Gastroesophageal sphincter (tissue), 4 donors: ENCODE measurements at regions not wholly inside any gene's neighbourhood (a gene's known extent, or its start where the extent isn't known, plus 50 kb on each side); places are given as distances from the start of the nearest gene placed in this dataset.
"Not testable (repeated sequence)": the region's sequence is repeated elsewhere in the genome, so short reads cannot be mapped to it uniquely, and the experiment has no call there.

Source experiments
- ATAC-seq: fragments of 150-250 bp; one replicate; pipeline ENCODE4 v1.9.1; 2016; ENCODE audit warnings: mild to moderate bottlenecking, moderate library complexity
- H3K27ac ChIP-seq, 4 donors: fragments of 200-600 bp; sonication (generic) in 3 of 4; 1 replicate in 3 of 4; 2 replicates in 1 of 4; pipeline ENCODE4 v1.5.1; 2016 to 2019
- H3K27me3 ChIP-seq: fragments of 200-600 bp; sonication (generic); one replicate; pipeline ENCODE4 v1.5.1; 2019
- H3K36me3 ChIP-seq, 2 donors: fragments of 200-600 bp; sonication (generic); one replicate each; pipeline ENCODE4 v1.5.1; 2019; ENCODE audit warnings: control low read depth in 1 of 2
- H3K4me1 ChIP-seq, 3 donors: fragments of 200-600 bp; sonication (generic); 1 replicate in 2 of 3; 2 replicates in 1 of 3; pipeline ENCODE4 v1.5.1; 2016 to 2019; ENCODE audit warnings: control low read depth in 2 of 3
- H3K4me3 ChIP-seq, 2 donors: fragments of 200-600 bp; sonication (generic); one replicate each; pipeline ENCODE4 v1.5.1; 2019; ENCODE audit warnings: mild to moderate bottlenecking in 1 of 2, moderate library complexity in 1 of 2
- H3K9me3 ChIP-seq, 3 donors: fragments of 200-600 bp; sonication (generic); one replicate each; pipeline ENCODE4 v1.5.1; 2017 to 2019; ENCODE audit warnings: control low read depth in 2 of 3
- CTCF ChIP-seq, 4 experiments: fragments of 200-600 bp in 2 of 4; fragments of 450-650 bp in 2 of 4; sonication (generic) in 1 of 4; IDR thresholded peaks; one replicate each; pipeline ENCODE4 v1.5.1; 2017 to 2019; ENCODE audit warnings: antibody characterized with exemption in 4 of 4, mild to moderate bottlenecking in 2 of 4, moderate library complexity in 2 of 4
- EP300 ChIP-seq: sonication (generic); formaldehyde crosslinking; IDR thresholded peaks from one replicate; pipeline ENCODE4 v1.6.1; 2017; ENCODE audit warnings: antibody characterized with exemption, mild to moderate bottlenecking
- POLR2A ChIP-seq, 2 donors: fragments of 450-650 bp; IDR thresholded peaks; one replicate each; pipeline ENCODE4 v1.6.1; 2017; ENCODE audit warnings: antibody characterized with exemption in 2 of 2, mild to moderate bottlenecking in 2 of 2, moderate library complexity in 1 of 2
- POLR2AphosphoS5 ChIP-seq: sonication (generic); formaldehyde crosslinking; IDR thresholded peaks from one replicate; pipeline ENCODE4 v1.6.1; 2017; ENCODE audit warnings: antibody characterized with exemption
- WGBS, 2 donors: methylation state at CpG; one replicate each; pipeline ENCODE4 v1.1.5; 2018; ENCODE audit warnings: low coverage in 1 of 2; 5-methylcytosine and 5-hydroxymethylcytosine counted together

GRCh38 chr14:105765893-105766614 lies 239.7 kb downstream of the TMEM121 start:
- H3K36me3 ChIP-seq: no peaks in the 10 kb centered on the region
- TF ChIP-seq POLR2AphosphoS5: no peak
- no peak for TF ChIP-seq CTCF (IDR thresholded peaks at IDR 0.05)
- no peak for TF ChIP-seq POLR2A (IDR thresholded peaks at IDR 0.05)
- TF ChIP-seq EP300: no peak
- H3K9me3 ChIP-seq: no peaks in the 10 kb centered on the region
- no peak for ATAC-seq
- peak overlapping the region in 1 of 4 donors; percentile 64 for H3K27ac ChIP-seq
- peaks cover 0 to 7% (median 0%) of the 10 kb centered on the region in 3 donors for H3K4me1 ChIP-seq
- 52 to 86% methylated on average over 3 of the region's 9 CpGs for WGBS, 2 donors
- no peaks in the 10 kb centered on the region for H3K27me3 ChIP-seq
- H3K4me3 ChIP-seq: no peak overlapping the region

DNA sequence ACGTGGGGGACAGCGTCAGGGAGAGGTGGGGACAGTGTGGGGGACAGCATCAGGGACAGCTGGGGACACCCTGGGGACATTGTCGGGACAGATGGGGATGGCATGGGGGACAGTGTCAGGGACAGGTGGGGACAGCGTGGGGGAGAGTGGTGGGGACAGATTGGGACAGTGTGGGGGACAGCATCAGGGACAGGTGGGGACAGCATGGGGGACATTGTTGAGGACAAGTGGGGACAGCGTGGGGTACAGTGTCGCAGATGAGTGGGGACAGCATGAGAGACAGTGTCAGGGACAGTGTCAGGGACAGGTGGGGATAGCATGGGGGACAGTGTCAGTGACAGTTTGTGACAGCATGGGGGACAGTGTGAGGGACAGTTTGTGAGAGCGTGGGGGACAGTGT lies 240.9 kb downstream of the TMEM121 start:
- no peak for ATAC-seq
- WGBS, 2 donors: 75 to 78% methylated on average over 4 to 7 of the region's 7 CpGs
- TF ChIP-seq POLR2AphosphoS5 (no peak), POLR2A (IDR thresholded peaks at IDR 0.05) (no peak), CTCF (IDR thresholded peaks at IDR 0.05) (no peak), EP300 (no peak)
- H3K4me1 ChIP-seq: peaks cover 0 to 7% (median 0%) of the 10 kb centered on the region in 3 donors
- H3K9me3 ChIP-seq: no peaks in the 10 kb centered on the region
- no peak overlapping the region for H3K27ac ChIP-seq
- no peaks in the 10 kb centered on the region for H3K36me3 ChIP-seq
- no peaks in the 10 kb centered on the region for H3K27me3 ChIP-seq
- H3K4me3 ChIP-seq: no peak overlapping the region

- not testable (repeated sequence) for H3K27ac ChIP-seq, H3K9me3 ChIP-seq, H3K4me3 ChIP-seq, H3K27me3 ChIP-seq, H3K36me3 ChIP-seq, H3K4me1 ChIP-seq, ATAC-seq
- WGBS, 2 donors: no CpG with 5 or more reads among the region's 17 CpGs
Observed at GRCh38 chr14:105768039-105768438, 241.7 kb downstream of the TMEM121 start.

DNA sequence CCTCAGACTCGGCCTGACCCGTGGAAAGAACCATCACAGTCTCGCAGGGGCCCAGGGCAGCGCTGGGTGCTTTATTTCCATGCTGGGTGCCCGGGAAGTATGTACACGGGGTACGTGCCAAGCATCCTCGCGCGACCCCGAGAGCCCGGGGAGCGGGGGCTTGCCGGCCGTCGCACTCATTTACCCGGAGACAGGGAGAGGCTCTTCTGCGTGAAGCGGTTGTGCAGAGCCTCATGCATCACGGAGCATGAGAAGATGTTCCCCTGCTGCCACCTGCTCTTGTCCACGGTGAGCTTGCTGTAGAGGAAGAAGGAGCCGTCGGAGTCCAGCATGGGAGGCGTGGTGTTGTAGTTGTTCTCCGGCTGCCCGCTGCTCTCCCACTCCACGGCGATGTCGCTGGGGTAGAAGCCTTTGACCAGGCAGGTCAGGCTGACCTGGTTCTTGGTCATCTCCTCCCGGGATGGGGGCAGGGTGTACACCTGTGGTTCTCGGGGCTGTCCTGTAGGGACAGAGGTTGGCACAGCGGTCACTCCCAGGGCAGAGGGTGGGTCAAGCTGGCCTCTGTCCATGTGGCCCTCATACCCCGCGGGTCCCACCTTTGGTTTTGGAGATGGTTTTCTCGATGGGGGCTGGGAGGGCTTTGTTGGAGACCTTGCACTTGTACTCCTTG lies 242.8 kb downstream of the TMEM121 start:
- ATAC-seq, H3K27ac ChIP-seq, H3K4me3 ChIP-seq, H3K36me3 ChIP-seq, H3K9me3 ChIP-seq, H3K27me3 ChIP-seq, H3K4me1 ChIP-seq: not testable (repeated sequence)
- 67% methylated on average over 1 of the region's 35 CpGs; no CpG with 5 or more reads in 1 of the 2 donors for WGBS, 2 donors

- not testable (repeated sequence) for ATAC-seq, H3K36me3 ChIP-seq, H3K4me1 ChIP-seq, H3K9me3 ChIP-seq, H3K27ac ChIP-seq, H3K4me3 ChIP-seq
- H3K27me3 ChIP-seq: peaks cover 11% of the 10 kb centered on the region
- 86% methylated on average over 6 of the region's 14 CpGs; no CpG with 5 or more reads in 1 of the 2 donors for WGBS, 2 donors
Observed at GRCh38 chr14:105770619-105771216, 244.3 kb downstream of the TMEM121 start.

GRCh38 chr14:105771261-105772226 lies 245.2 kb downstream of the TMEM121 start:
- H3K36me3 ChIP-seq, H3K4me1 ChIP-seq, H3K27ac ChIP-seq, H3K9me3 ChIP-seq, H3K4me3 ChIP-seq, ATAC-seq: not testable (repeated sequence)
- WGBS, 2 donors: 100% methylated on average over 2 of the region's 35 CpGs; no CpG with 5 or more reads in 1 of the 2 donors
- peaks cover 15% of the 10 kb centered on the region for H3K27me3 ChIP-seq

GRCh38 chr14:105772710-105773250 lies 246.4 kb downstream of the TMEM121 start:
- peaks cover 15% of the 10 kb centered on the region for H3K27me3 ChIP-seq
- not testable (repeated sequence) for H3K27ac ChIP-seq, ATAC-seq, H3K4me1 ChIP-seq, H3K4me3 ChIP-seq, H3K9me3 ChIP-seq, H3K36me3 ChIP-seq
- 60 to 78% methylated on average over 2 to 5 of the region's 11 CpGs for WGBS, 2 donors
